ENCODE measurements at regions not wholly inside any gene's neighbourhood (a gene's known extent, or its start where the extent isn't known, plus 50 kb on each side); places are given as distances from the start of the nearest gene placed in this dataset.

GRCh38 chr2:192484903-192485302, 290.2 kb upstream of the TMEFF2 start:
- Histone ChIP-seq H3K27ac (ENCODE audit: insufficient read depth, low read depth, low read length, poor library complexity, severe bottlenecking) (no peak overlapping the region), H3K27me3 (ENCODE audit: control insufficient read depth, insufficient read depth, low read length, poor library complexity, severe bottlenecking) (no peaks in the 10 kb centered on the region), H3K9me3 (ENCODE audit: control insufficient read depth, low read length) (no peaks in the 10 kb centered on the region), H3K4me1 (ENCODE audit: control insufficient read depth, insufficient read depth, low read length) (no peaks in the 10 kb centered on the region), H3K36me3 (ENCODE audit: control insufficient read depth, insufficient read depth, low read length) (no peaks in the 10 kb centered on the region), H3K4me3 (ENCODE audit: insufficient read depth, low read depth, low read length) (no peak overlapping the region)
- 85 to 94% methylated on average over 1 of the region's 1 CpG for WGBS, 2 experiments

GRCh38 chr2:192480984-192481383, 286.3 kb upstream of the TMEFF2 start:
- H3K4me1 ChIP-seq (ENCODE audit: control insufficient read depth, insufficient read depth, low read length): no peaks in the 10 kb centered on the region
- 84 to 91% methylated on average over 2 to 3 of the region's 3 CpGs for WGBS, 2 experiments
- H3K9me3 ChIP-seq (ENCODE audit: control insufficient read depth, low read length): no peaks in the 10 kb centered on the region
- H3K4me3 ChIP-seq (ENCODE audit: insufficient read depth, low read depth, low read length): no peak overlapping the region
- no peaks in the 10 kb centered on the region for H3K27me3 ChIP-seq (ENCODE audit: control insufficient read depth, insufficient read depth, low read length, poor library complexity, severe bottlenecking)
- no peaks in the 10 kb centered on the region for H3K36me3 ChIP-seq (ENCODE audit: control insufficient read depth, insufficient read depth, low read length)
- H3K27ac ChIP-seq (ENCODE audit: insufficient read depth, low read depth, low read length, poor library complexity, severe bottlenecking): no peak overlapping the region

GRCh38 chr2:192473331-192473730, 278.6 kb upstream of the TMEFF2 start:
- Histone ChIP-seq H3K27me3 (ENCODE audit: control insufficient read depth, insufficient read depth, low read length, poor library complexity, severe bottlenecking) (no peaks in the 10 kb centered on the region), H3K4me1 (ENCODE audit: control insufficient read depth, insufficient read depth, low read length) (no peaks in the 10 kb centered on the region), H3K9me3 (ENCODE audit: control insufficient read depth, low read length) (no peaks in the 10 kb centered on the region), H3K27ac (ENCODE audit: insufficient read depth, low read depth, low read length, poor library complexity, severe bottlenecking) (no peak overlapping the region), H3K4me3 (ENCODE audit: insufficient read depth, low read depth, low read length) (no peak overlapping the region), H3K36me3 (ENCODE audit: control insufficient read depth, insufficient read depth, low read length) (no peaks in the 10 kb centered on the region)
- WGBS, 2 experiments: 0% methylated on average over 1 of the region's 1 CpG

DNA sequence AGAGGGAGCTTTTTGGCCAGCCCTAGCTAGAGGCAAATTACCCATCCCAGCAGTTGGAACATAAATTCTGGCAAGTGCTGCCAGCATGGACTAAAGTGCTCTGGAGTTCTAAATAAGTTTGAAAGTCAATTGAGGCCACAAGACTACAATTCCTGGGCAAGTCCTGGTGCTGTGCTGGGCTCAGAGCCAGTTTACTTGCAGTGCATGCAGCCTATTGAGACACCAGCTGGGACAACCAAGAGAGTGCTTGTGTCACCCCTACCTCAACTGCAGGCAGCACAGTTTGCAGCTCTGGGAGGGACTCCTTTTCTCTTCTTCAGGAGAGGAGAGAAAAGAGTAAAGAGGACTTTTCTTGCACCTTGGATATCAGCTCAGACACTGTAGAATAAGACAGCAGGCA, 277.2 kb upstream of the TMEFF2 start:
- H3K4me3 ChIP-seq (ENCODE audit: insufficient read depth, low read depth, low read length): no peak overlapping the region
- no peaks in the 10 kb centered on the region for H3K36me3 ChIP-seq (ENCODE audit: control insufficient read depth, insufficient read depth, low read length)
- H3K27ac ChIP-seq (ENCODE audit: insufficient read depth, low read depth, low read length, poor library complexity, severe bottlenecking): no peak overlapping the region
- no peaks in the 10 kb centered on the region for H3K4me1 ChIP-seq (ENCODE audit: control insufficient read depth, insufficient read depth, low read length)
- no peaks in the 10 kb centered on the region for H3K9me3 ChIP-seq (ENCODE audit: control insufficient read depth, low read length)
- H3K27me3 ChIP-seq (ENCODE audit: control insufficient read depth, insufficient read depth, low read length, poor library complexity, severe bottlenecking): no peaks in the 10 kb centered on the region

DNA sequence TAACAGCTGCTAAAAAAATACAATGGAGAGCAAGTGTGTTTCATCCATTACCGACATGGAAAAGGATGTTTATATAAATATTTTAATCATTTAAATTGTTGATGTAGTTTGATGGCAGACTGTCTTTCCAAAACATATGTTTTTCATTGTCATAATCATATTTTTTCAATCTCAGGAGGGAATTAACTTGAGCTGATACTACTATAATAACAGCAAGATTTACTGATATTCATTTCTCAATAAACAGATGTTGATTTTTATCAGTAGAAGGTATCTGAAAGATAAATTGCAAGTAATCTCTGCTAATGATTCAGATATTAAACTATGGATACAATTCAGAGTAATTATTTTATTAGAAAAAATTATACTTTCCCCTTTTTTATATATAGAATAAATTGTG, 274.9 kb upstream of the TMEFF2 start:
- Histone ChIP-seq H3K4me3 (ENCODE audit: insufficient read depth, low read depth, low read length) (no peak overlapping the region), H3K27me3 (ENCODE audit: control insufficient read depth, insufficient read depth, low read length, poor library complexity, severe bottlenecking) (no peaks in the 10 kb centered on the region), H3K4me1 (ENCODE audit: control insufficient read depth, insufficient read depth, low read length) (no peaks in the 10 kb centered on the region), H3K9me3 (ENCODE audit: control insufficient read depth, low read length) (no peaks in the 10 kb centered on the region), H3K27ac (ENCODE audit: insufficient read depth, low read depth, low read length, poor library complexity, severe bottlenecking) (no peak overlapping the region), H3K36me3 (ENCODE audit: control insufficient read depth, insufficient read depth, low read length) (no peaks in the 10 kb centered on the region)
- 100% methylated on average over 1 of the region's 1 CpG; no CpG with 5 or more reads in 1 of the 2 experiments for WGBS, 2 experiments

GRCh38 chr2:192467953-192468660, 273.4 kb upstream of the TMEFF2 start:
- Histone ChIP-seq H3K4me1 (ENCODE audit: control insufficient read depth, insufficient read depth, low read length) (no peaks in the 10 kb centered on the region), H3K9me3 (ENCODE audit: control insufficient read depth, low read length) (no peaks in the 10 kb centered on the region), H3K4me3 (ENCODE audit: insufficient read depth, low read depth, low read length) (no peak overlapping the region), H3K27ac (ENCODE audit: insufficient read depth, low read depth, low read length, poor library complexity, severe bottlenecking) (no peak overlapping the region), H3K27me3 (ENCODE audit: control insufficient read depth, insufficient read depth, low read length, poor library complexity, severe bottlenecking) (no peaks in the 10 kb centered on the region), H3K36me3 (ENCODE audit: control insufficient read depth, insufficient read depth, low read length) (no peaks in the 10 kb centered on the region)
- 95% methylated on average over 4 of the region's 4 CpGs for WGBS, 2 experiments

- WGBS, 2 experiments: 88 to 91% methylated on average over 1 of the region's 1 CpG
- Histone ChIP-seq H3K27me3 (ENCODE audit: control insufficient read depth, insufficient read depth, low read length, poor library complexity, severe bottlenecking) (no peaks in the 10 kb centered on the region), H3K27ac (ENCODE audit: insufficient read depth, low read depth, low read length, poor library complexity, severe bottlenecking) (no peak overlapping the region), H3K36me3 (ENCODE audit: control insufficient read depth, insufficient read depth, low read length) (no peaks in the 10 kb centered on the region), H3K4me1 (ENCODE audit: control insufficient read depth, insufficient read depth, low read length) (no peaks in the 10 kb centered on the region), H3K9me3 (ENCODE audit: control insufficient read depth, low read length) (no peaks in the 10 kb centered on the region), H3K4me3 (ENCODE audit: insufficient read depth, low read depth, low read length) (no peak overlapping the region)
These were observed 270.4 kb upstream of the TMEFF2 start for GRCh38 chr2:192465141-192465540.

DNA sequence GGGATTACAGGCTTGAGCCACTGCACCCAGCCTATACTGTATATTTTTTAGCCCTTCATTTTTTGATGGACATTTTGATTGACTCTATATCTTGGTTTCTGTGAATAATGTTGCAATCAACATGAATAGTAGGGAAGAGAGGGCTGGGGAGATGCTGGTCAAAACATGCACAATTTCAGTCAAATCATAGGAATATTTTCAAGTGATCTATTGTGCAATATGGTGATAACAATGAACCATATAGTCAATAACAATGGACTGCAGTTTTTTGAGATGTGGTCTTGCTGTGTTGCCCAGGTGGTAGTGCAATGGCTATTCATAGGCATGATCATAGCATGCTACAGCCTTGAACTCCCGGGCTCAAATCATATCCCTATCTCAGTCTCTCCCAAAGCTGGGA, 264.7 kb upstream of the TMEFF2 start:
- Histone ChIP-seq H3K4me3 (ENCODE audit: insufficient read depth, low read depth, low read length) (no peak overlapping the region), H3K27me3 (ENCODE audit: control insufficient read depth, insufficient read depth, low read length, poor library complexity, severe bottlenecking) (no peaks in the 10 kb centered on the region), H3K4me1 (ENCODE audit: control insufficient read depth, insufficient read depth, low read length) (no peaks in the 10 kb centered on the region), H3K9me3 (ENCODE audit: control insufficient read depth, low read length) (no peaks in the 10 kb centered on the region), H3K36me3 (ENCODE audit: control insufficient read depth, insufficient read depth, low read length) (no peaks in the 10 kb centered on the region), H3K27ac (ENCODE audit: insufficient read depth, low read depth, low read length, poor library complexity, severe bottlenecking) (no peak overlapping the region)
- 88 to 89% methylated on average over 1 of the region's 1 CpG for WGBS, 2 experiments

DNA sequence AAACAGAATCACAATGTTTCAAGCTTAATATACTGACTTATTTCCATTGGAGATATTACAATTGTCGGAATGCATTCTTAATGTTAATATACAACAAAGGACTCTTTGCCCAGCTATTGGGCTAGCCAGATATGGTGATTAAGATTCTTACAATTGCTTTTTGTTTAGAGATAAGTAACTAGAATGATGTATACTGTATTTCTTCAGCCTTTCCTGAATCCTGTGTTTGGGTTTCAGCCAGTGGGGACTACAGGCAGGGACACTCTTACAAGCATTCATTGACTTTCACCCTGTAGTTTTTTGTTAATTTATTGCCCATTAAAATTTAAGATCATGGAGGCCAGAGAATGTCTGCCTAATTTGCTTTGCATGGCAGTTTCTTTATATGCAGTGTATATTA, 254.1 kb upstream of the TMEFF2 start:
- Histone ChIP-seq H3K4me3 (ENCODE audit: insufficient read depth, low read depth, low read length) (no peak overlapping the region), H3K36me3 (ENCODE audit: control insufficient read depth, insufficient read depth, low read length) (no peaks in the 10 kb centered on the region), H3K27ac (ENCODE audit: insufficient read depth, low read depth, low read length, poor library complexity, severe bottlenecking) (no peak overlapping the region), H3K4me1 (ENCODE audit: control insufficient read depth, insufficient read depth, low read length) (no peaks in the 10 kb centered on the region), H3K27me3 (ENCODE audit: control insufficient read depth, insufficient read depth, low read length, poor library complexity, severe bottlenecking) (no peaks in the 10 kb centered on the region), H3K9me3 (ENCODE audit: control insufficient read depth, low read length) (no peaks in the 10 kb centered on the region)
- no CpG with 5 or more reads among the region's 1 CpG for WGBS, 2 experiments

DNA sequence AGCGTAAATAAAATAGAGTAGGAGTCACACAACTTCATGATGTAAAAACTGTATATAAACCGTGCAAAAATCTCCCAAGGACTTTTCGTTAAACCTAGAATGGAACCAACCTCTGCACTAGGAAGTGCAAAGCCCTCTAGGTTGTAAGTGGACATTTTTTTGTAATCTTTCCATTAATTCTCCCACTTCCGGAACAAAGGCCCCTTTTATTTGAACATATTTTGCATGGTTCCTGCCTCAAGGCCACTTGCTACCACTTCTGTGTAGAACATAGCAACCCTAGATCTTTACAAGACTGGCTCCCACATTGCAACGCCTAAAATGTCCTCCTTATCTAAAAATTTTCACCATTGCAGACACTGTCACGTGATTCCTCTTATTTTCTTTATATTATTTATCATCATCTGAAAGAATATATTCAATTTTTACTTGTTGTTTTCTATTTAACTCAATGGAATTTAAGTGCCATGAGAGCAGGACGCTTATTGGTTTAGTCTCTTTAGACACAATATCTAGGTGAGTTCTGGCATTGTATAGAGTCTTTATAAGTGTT, 249.6 kb upstream of the TMEFF2 start:
- WGBS, 2 experiments: 74 to 76% methylated on average over 5 to 6 of the region's 7 CpGs
- Histone ChIP-seq H3K27me3 (ENCODE audit: control insufficient read depth, insufficient read depth, low read length, poor library complexity, severe bottlenecking) (no peaks in the 10 kb centered on the region), H3K9me3 (ENCODE audit: control insufficient read depth, low read length) (no peaks in the 10 kb centered on the region), H3K4me3 (ENCODE audit: insufficient read depth, low read depth, low read length) (no peak overlapping the region), H3K4me1 (ENCODE audit: control insufficient read depth, insufficient read depth, low read length) (no peaks in the 10 kb centered on the region), H3K27ac (ENCODE audit: insufficient read depth, low read depth, low read length, poor library complexity, severe bottlenecking) (no peak overlapping the region), H3K36me3 (ENCODE audit: control insufficient read depth, insufficient read depth, low read length) (no peaks in the 10 kb centered on the region)
